Chondrocyte (in vitro differentiated cells): ENCODE measurements at regions not wholly inside any gene's neighbourhood (a gene's known extent, or its start where the extent isn't known, plus 50 kb on each side); places are given as distances from the start of the nearest gene placed in this dataset.

Source experiments
- DNase-seq: peaks from one replicate; pipeline ENCODE4 v3.0.0; 2021; ENCODE audit warnings: mixed read lengths, low spot score
- H3K27ac Mint-ChIP-seq: one replicate; pipeline ENCODE4 v1.8.0; 2021; ENCODE audit warnings: mild to moderate bottlenecking, moderate library complexity, mixed read lengths; ENCODE audit not compliant: unreplicated experiment
- H3K27me3 Mint-ChIP-seq: 2 replicates; pipeline ENCODE4 v1.8.0; 2021; ENCODE audit warnings: low read depth, mixed read lengths
- H3K36me3 Mint-ChIP-seq: 2 replicates; pipeline ENCODE4 v1.8.0; 2021; ENCODE audit warnings: low read depth, mixed read lengths
- H3K4me1 Mint-ChIP-seq: 2 replicates; pipeline ENCODE4 v1.8.0; 2021; ENCODE audit warnings: low read depth, mild to moderate bottlenecking, mixed read lengths
- H3K4me3 Mint-ChIP-seq: one replicate; pipeline ENCODE4 v1.8.0; 2021; ENCODE audit warnings: mild to moderate bottlenecking, moderate library complexity, mixed read lengths; ENCODE audit not compliant: unreplicated experiment
- H3K9me3 Mint-ChIP-seq: 2 replicates; pipeline ENCODE4 v1.8.0; 2021; ENCODE audit warnings: low read depth, mixed read lengths
- TF ChIP-seq, protein P1 (sequence below): fragments of 200-600 bp; sonication (generic); IDR thresholded peaks from 2 replicates; pipeline ENCODE4 v1.5.0; 2021; ENCODE audit warnings: antibody characterized with exemption, mild to moderate bottlenecking, moderate library complexity

DNA sequence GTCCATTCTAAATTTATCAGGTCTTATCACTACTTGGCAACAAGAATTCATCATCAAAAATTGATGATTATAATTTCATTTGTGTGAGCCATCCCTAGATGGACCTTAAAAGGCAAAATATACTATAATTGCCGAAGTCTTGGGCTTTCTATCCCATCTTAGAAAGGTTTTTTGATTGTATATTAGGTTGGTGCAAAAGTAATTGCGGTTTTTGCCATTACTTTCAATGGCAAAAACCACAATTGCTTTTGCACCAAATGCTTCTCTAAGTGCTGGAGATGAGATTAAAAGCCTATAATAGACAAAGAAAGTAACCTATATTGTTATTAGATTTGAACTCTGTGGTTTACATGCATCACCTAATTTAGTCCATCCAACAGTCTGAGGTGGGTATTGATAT lies 612.9 kb downstream of the ZNF385D start:
- no peak for DNase-seq
- no peaks in the 10 kb centered on the region for H3K36me3 Mint-ChIP-seq
- TF ChIP-seq, protein P1, sequence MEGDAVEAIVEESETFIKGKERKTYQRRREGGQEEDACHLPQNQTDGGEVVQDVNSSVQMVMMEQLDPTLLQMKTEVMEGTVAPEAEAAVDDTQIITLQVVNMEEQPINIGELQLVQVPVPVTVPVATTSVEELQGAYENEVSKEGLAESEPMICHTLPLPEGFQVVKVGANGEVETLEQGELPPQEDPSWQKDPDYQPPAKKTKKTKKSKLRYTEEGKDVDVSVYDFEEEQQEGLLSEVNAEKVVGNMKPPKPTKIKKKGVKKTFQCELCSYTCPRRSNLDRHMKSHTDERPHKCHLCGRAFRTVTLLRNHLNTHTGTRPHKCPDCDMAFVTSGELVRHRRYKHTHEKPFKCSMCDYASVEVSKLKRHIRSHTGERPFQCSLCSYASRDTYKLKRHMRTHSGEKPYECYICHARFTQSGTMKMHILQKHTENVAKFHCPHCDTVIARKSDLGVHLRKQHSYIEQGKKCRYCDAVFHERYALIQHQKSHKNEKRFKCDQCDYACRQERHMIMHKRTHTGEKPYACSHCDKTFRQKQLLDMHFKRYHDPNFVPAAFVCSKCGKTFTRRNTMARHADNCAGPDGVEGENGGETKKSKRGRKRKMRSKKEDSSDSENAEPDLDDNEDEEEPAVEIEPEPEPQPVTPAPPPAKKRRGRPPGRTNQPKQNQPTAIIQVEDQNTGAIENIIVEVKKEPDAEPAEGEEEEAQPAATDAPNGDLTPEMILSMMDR, result no peak
- H3K27ac Mint-ChIP-seq, result no peak overlapping the region
- H3K4me3 Mint-ChIP-seq, result no peak overlapping the region
- H3K9me3 Mint-ChIP-seq, result no peaks in the 10 kb centered on the region
- H3K4me1 Mint-ChIP-seq, result no peaks in the 10 kb centered on the region
- no peaks in the 10 kb centered on the region for H3K27me3 Mint-ChIP-seq

DNA sequence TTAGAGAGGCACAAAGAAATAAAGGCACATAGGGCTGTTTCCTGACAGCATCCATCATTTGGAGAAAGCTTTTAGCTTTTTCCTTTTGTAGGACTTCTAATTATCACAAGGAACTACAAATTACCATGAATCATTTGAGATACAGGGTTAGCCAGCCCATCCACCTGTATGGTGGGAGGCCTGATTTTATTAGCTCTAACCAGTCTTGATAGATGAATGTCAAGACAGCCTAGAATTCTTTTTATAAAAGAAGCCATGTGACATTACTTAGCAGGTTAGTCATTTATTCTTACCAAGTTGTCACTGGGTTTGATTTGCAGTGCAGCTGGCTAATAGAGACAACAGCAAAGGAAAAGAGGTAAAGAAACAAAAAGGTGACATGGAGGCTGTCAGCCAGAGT lies 618.1 kb downstream of the ZNF385D start:
- no peaks in the 10 kb centered on the region for H3K4me1 Mint-ChIP-seq
- TF ChIP-seq, protein P1, result no peak
- no peaks in the 10 kb centered on the region for H3K27me3 Mint-ChIP-seq
- H3K36me3 Mint-ChIP-seq, result no peaks in the 10 kb centered on the region
- no peak for DNase-seq
- H3K9me3 Mint-ChIP-seq, result peaks cover 11% of the 10 kb centered on the region
- no peak overlapping the region for H3K27ac Mint-ChIP-seq
- H3K4me3 Mint-ChIP-seq, result no peak overlapping the region

- DNase-seq, result no peak
- no peak overlapping the region for H3K27ac Mint-ChIP-seq
- TF ChIP-seq, protein P1, result no peak
- peaks cover 11% of the 10 kb centered on the region for H3K9me3 Mint-ChIP-seq
- H3K4me3 Mint-ChIP-seq, result no peak overlapping the region
- H3K36me3 Mint-ChIP-seq, result no peaks in the 10 kb centered on the region
- H3K4me1 Mint-ChIP-seq, result no peaks in the 10 kb centered on the region
- H3K27me3 Mint-ChIP-seq, result peaks cover 2% of the 10 kb centered on the region
These were observed 630.2 kb downstream of the ZNF385D start for GRCh38 chr3:21120826-21121225.

DNA sequence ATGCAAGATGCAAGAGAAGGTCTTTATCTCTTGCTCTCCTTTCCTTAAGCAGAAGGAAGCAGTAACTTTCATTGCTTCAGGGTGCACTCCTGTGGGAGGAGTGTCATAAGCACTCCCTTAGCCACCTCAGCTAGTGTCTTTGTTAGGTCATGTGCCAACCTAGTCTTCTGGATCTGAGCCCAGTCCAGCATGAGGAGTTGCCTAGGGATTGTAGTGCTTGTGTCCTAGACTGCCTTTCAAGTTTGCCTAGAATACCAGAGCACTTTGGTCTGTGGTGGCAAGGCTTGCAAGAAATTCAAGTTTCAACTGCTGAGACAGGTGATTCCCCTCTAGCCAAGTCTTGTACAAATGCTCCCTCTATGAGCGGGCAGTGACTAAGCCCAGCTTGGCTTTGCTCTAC lies 633.6 kb downstream of the ZNF385D start:
- H3K4me3 Mint-ChIP-seq, result no peak overlapping the region
- H3K9me3 Mint-ChIP-seq, result peaks cover 9% of the 10 kb centered on the region
- H3K36me3 Mint-ChIP-seq, result no peaks in the 10 kb centered on the region
- TF ChIP-seq, protein P1, result no peak
- H3K27me3 Mint-ChIP-seq, result peaks cover 2% of the 10 kb centered on the region
- H3K27ac Mint-ChIP-seq, result no peak overlapping the region
- DNase-seq, result no peak
- no peaks in the 10 kb centered on the region for H3K4me1 Mint-ChIP-seq

DNA sequence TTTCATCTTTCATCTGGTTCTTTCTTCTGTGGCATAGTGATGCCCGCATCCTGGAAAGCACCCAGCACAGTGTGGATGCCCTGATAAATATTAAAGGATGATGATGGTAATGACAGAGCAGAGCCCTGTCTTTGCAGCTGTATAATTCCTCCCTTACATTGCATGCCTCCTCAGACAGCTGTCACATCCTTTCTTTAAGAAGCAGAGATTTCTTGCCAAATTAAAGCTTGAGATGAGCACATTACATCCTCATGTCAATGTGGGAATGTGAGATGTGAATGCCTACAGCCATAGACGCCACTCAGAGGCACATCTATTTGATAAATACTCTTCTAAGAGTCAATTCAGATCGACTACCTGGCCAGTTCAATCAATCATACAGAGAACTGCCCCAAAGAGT lies 642.0 kb downstream of the ZNF385D start:
- DNase-seq, result no peak
- peaks cover 5% of the 10 kb centered on the region for H3K9me3 Mint-ChIP-seq
- no peaks in the 10 kb centered on the region for H3K27me3 Mint-ChIP-seq
- H3K4me3 Mint-ChIP-seq, result no peak overlapping the region
- H3K27ac Mint-ChIP-seq, result no peak overlapping the region
- no peaks in the 10 kb centered on the region for H3K4me1 Mint-ChIP-seq
- H3K36me3 Mint-ChIP-seq, result no peaks in the 10 kb centered on the region
- TF ChIP-seq, protein P1, result no peak
